IMR-90 (cell line): ENCODE measurements at regions not wholly inside any gene's neighbourhood (a gene's known extent, or its start where the extent isn't known, plus 50 kb on each side); places are given as distances from the start of the nearest gene placed in this dataset.

Experiments
- BHLHE40 ChIP-seq: fragments of 150-350 bp; IDR thresholded peaks from 2 replicates; pipeline ENCODE4 v1.6.1; 2016; ENCODE audit warnings: mild to moderate bottlenecking, low read depth, low read length
- CEBPB ChIP-seq: IDR thresholded peaks from 2 replicates; pipeline ENCODE4 v1.6.1; 2012; ENCODE audit warnings: low read depth, low read length, improper control_type of control experiment
- CTCF ChIP-seq: conservative IDR thresholded peaks from 2 replicates; pipeline ENCODE4 v1.5.1; 2012; ENCODE audit warnings: mild to moderate bottlenecking, low read depth, low read length, improper control_type of control experiment
- ELK1 ChIP-seq: fragments of 150-350 bp; IDR thresholded peaks from 2 replicates; pipeline ENCODE4 v1.6.1; 2016; ENCODE audit warnings: low read depth, mild to moderate bottlenecking, low read length, moderate library complexity, borderline replicate concordance
- FOS ChIP-seq: fragments of 150-350 bp; IDR thresholded peaks from 2 replicates; pipeline ENCODE4 v1.6.1; 2016; ENCODE audit warnings: low read depth, low read length
- MAFK ChIP-seq: IDR thresholded peaks from 2 replicates; pipeline ENCODE4 v1.6.1; 2012; ENCODE audit warnings: low read depth, low read length, improper control_type of control experiment
- MXI1 ChIP-seq: IDR thresholded peaks from 2 replicates; pipeline ENCODE4 v1.6.1; 2012; ENCODE audit warnings: low read depth, mild to moderate bottlenecking, low read length, moderate library complexity, borderline replicate concordance
- NFE2L2 ChIP-seq: fragments of 150-350 bp; IDR thresholded peaks from 2 replicates; pipeline ENCODE4 v1.6.1; 2016; ENCODE audit warnings: low read depth, mild to moderate bottlenecking, low read length
- POLR2A ChIP-seq: IDR thresholded peaks from 2 replicates; pipeline ENCODE4 v1.6.1; 2012; ENCODE audit warnings: mild to moderate bottlenecking, low read depth, low read length
- RAD21 ChIP-seq: IDR thresholded peaks from 2 replicates; pipeline ENCODE4 v1.6.1; 2012; ENCODE audit warnings: low read length, improper control_type of control experiment
- RCOR1 ChIP-seq: IDR thresholded peaks from 2 replicates; pipeline ENCODE4 v1.6.1; 2012; ENCODE audit warnings: mild to moderate bottlenecking, low read length, improper control_type of control experiment; ENCODE audit not compliant: insufficient replicate concordance
- RFX5 ChIP-seq: IDR thresholded peaks from 2 replicates; pipeline ENCODE4 v1.8.0; 2012; ENCODE audit warnings: low read depth, mild to moderate bottlenecking, low read length, moderate library complexity
- SMC3 ChIP-seq: fragments of 150-350 bp; IDR thresholded peaks from 2 replicates; pipeline ENCODE4 v1.6.1; 2016; ENCODE audit warnings: low read depth, mild to moderate bottlenecking, antibody characterized with exemption, low read length, moderate library complexity
- USF2 ChIP-seq: fragments of 150-350 bp; IDR thresholded peaks from 2 replicates; pipeline ENCODE4 v1.6.1; 2017; ENCODE audit warnings: mild to moderate bottlenecking, antibody characterized with exemption, low read length, low read depth

GRCh38 chr2:226652369-226652768 is 147.3 kb downstream of the IRS1 start:
- TF ChIP-seq RAD21 (no peak), CTCF (no peak), MAFK (peak; percentile 44; the same call in 1 of the 2 replicates), MXI1 (no peak), SMC3 (no peak), BHLHE40 (peak; percentile 31; the same call in 1 of the 2 replicates), POLR2A (no peak; the same call in 1 of the 2 replicates), RFX5 (no peak), FOS (peak; percentile 52; the same call in 1 of the 2 replicates), RCOR1 (no peak), NFE2L2 (no peak), CEBPB (peak; percentile 24; the same call in 1 of the 2 replicates), ELK1 (no peak), USF2 (no peak)
